Suprapubic skin (tissue), 4 donors: ENCODE measurements at regions not wholly inside any gene's neighbourhood (a gene's known extent, or its start where the extent isn't known, plus 50 kb on each side); places are given as distances from the start of the nearest gene placed in this dataset.

Source experiments
- CTCF ChIP-seq, 2 donors: fragments of 200-600 bp in 1 of 2; fragments of 450-650 bp in 1 of 2; sonication (generic) in 1 of 2; IDR thresholded peaks; one replicate each; pipeline ENCODE4 v1.5.1; 2016 to 2019; ENCODE audit warnings: antibody characterized with exemption in 2 of 2, mild to moderate bottlenecking in 1 of 2, moderate library complexity in 1 of 2
- EP300 ChIP-seq: sonication (generic); formaldehyde crosslinking; IDR thresholded peaks from one replicate; pipeline ENCODE4 v1.6.1; 2017; ENCODE audit warnings: antibody characterized with exemption
- POLR2A ChIP-seq, 2 donors: fragments of 450-650 bp; IDR thresholded peaks; one replicate each; pipeline ENCODE4 v1.6.1; 2017; ENCODE audit warnings: antibody characterized with exemption in 2 of 2, mild to moderate bottlenecking in 2 of 2, moderate library complexity in 2 of 2
- POLR2AphosphoS5 ChIP-seq, 3 donors: sonication (generic); formaldehyde crosslinking; IDR thresholded peaks; one replicate each; pipeline ENCODE4 v1.6.1; 2017; ENCODE audit warnings: antibody characterized with exemption in 3 of 3

DNA sequence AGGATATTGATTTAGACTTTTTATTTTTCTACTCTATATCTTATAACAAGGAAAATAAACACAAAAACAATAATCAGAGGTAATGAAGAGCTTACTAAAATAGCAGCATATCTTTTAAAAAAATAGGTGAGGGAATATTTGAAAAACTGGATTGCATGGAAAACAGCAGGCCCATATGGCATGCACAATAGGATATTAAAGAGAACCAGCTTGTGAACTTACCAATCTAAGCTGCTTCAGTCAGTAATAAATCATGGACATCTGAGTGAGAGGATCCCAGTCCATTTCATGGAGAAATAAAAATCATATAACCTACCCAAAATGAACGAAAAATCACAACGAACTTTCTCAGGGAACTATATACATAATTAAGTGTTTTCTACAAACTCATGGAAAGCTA is 634.6 kb downstream of the ADCYAP1 start:
- no peak for TF ChIP-seq CTCF (IDR thresholded peaks at IDR 0.05)
- no peak for TF ChIP-seq EP300
- TF ChIP-seq POLR2A (IDR thresholded peaks at IDR 0.05), result no peak
- TF ChIP-seq POLR2AphosphoS5 (IDR thresholded peaks at IDR 0.05), result no peak
